ENCODE measurements at regions not wholly inside any gene's neighbourhood (a gene's known extent, or its start where the extent isn't known, plus 50 kb on each side); places are given as distances from the start of the nearest gene placed in this dataset.

- DNase-seq (no peak), ATAC-seq (no peak)
- no peaks in the 10 kb centered on the region for H3K27me3 ChIP-seq (ENCODE audit: control insufficient read depth, insufficient read depth)
- H3K27ac ChIP-seq (ENCODE audit: low read length): no peak overlapping the region
- no peaks in the 10 kb centered on the region for H3K4me1 ChIP-seq (ENCODE audit: control insufficient read depth, insufficient read depth, low read length)
- WGBS: 94% methylated on average over 2 of the region's 2 CpGs
- H3K4me3 ChIP-seq (ENCODE audit: low read length): no peak overlapping the region
- intact Hi-C loops (cut with DNase I): no loop called here
- no peaks in the 10 kb centered on the region for H3K9me3 ChIP-seq (ENCODE audit: control insufficient read depth, low read length)
Measured at GRCh38 chr12:75578546-75578945, 67.1 kb upstream of the KRR1 start.

GRCh38 chr12:75577812-75578211, 66.4 kb upstream of the KRR1 start:
- 94% methylated on average over 5 of the region's 5 CpGs for WGBS
- Histone ChIP-seq H3K4me3 (ENCODE audit: low read length) (no peak overlapping the region), H3K4me1 (ENCODE audit: control insufficient read depth, insufficient read depth, low read length) (no peaks in the 10 kb centered on the region), H3K27me3 (ENCODE audit: control insufficient read depth, insufficient read depth) (no peaks in the 10 kb centered on the region), H3K9me3 (ENCODE audit: control insufficient read depth, low read length) (no peaks in the 10 kb centered on the region), H3K27ac (ENCODE audit: low read length) (no peak overlapping the region)
- intact Hi-C loops (cut with DNase I): no loop called here
- no peak for DNase-seq
- no peak for ATAC-seq

- Histone ChIP-seq H3K4me3 (ENCODE audit: low read length) (no peak overlapping the region), H3K9me3 (ENCODE audit: control insufficient read depth, low read length) (no peaks in the 10 kb centered on the region), H3K27ac (ENCODE audit: low read length) (no peak overlapping the region), H3K27me3 (ENCODE audit: control insufficient read depth, insufficient read depth) (no peaks in the 10 kb centered on the region), H3K4me1 (ENCODE audit: control insufficient read depth, insufficient read depth, low read length) (no peaks in the 10 kb centered on the region)
- no peak for DNase-seq
- no peak for ATAC-seq
- WGBS: 54% methylated on average over 2 of the region's 2 CpGs
- intact Hi-C loops (cut with DNase I): no loop called here
Measured at GRCh38 chr12:75571656-75572205, 60.3 kb upstream of the KRR1 start.

DNA sequence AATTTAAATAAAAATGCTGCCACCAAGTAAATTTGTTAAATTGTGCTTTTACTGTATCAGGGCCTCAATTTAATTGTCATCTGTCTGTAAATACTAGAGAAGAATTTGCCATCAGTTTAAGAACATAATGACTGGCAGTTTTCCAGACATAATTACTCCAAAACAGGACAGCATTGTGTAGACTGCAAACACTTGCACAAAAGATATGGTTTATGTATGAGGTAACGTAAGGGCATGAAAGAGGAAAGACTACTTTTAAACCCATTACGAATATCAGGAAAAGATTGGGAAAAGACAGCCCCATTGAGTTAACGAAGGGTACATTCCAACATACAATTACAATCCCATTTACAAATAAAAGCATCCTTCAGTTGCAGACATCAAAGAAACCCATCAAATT, 59.8 kb upstream of the KRR1 start:
- no peak for ATAC-seq
- H3K27me3 ChIP-seq (ENCODE audit: control insufficient read depth, insufficient read depth): no peaks in the 10 kb centered on the region
- no peaks in the 10 kb centered on the region for H3K4me1 ChIP-seq (ENCODE audit: control insufficient read depth, insufficient read depth, low read length)
- H3K9me3 ChIP-seq (ENCODE audit: control insufficient read depth, low read length): no peaks in the 10 kb centered on the region
- DNase-seq: no peak
- intact Hi-C loops (cut with DNase I): no loop called here
- H3K27ac ChIP-seq (ENCODE audit: low read length): no peak overlapping the region
- 66% methylated on average over 3 of the region's 3 CpGs for WGBS
- no peak overlapping the region for H3K4me3 ChIP-seq (ENCODE audit: low read length)

GRCh38 chr12:75568801-75569200, 57.4 kb upstream of the KRR1 start:
- Histone ChIP-seq H3K4me1 (ENCODE audit: control insufficient read depth, insufficient read depth, low read length) (no peaks in the 10 kb centered on the region), H3K4me3 (ENCODE audit: low read length) (no peak overlapping the region), H3K27ac (ENCODE audit: low read length) (no peak overlapping the region), H3K27me3 (ENCODE audit: control insufficient read depth, insufficient read depth) (no peaks in the 10 kb centered on the region), H3K9me3 (ENCODE audit: control insufficient read depth, low read length) (no peaks in the 10 kb centered on the region)
- ATAC-seq: no peak
- intact Hi-C loops (cut with DNase I): no loop called here
- WGBS: 62% methylated on average over 3 of the region's 3 CpGs
- DNase-seq: no peak

DNA sequence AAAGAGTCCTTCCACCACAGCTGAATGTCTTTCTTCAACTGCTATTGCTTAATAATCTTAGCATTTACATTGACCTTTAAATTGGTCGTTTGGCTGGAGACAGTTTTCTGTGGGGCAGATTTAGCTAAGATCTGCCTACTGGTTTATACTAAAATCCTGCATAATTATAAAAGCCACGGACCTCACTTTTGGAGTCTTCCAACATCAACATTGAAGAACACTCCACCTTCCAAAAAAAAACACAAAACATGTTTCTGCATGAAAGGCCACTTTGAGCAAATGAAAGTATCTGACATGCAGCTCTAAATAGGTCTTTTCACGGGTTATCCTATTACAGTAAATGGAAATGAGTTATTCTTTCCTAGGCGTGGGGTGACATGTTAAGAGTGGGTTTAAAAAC, 57.0 kb upstream of the KRR1 start:
- DNase-seq (no peak), ATAC-seq (no peak)
- WGBS: 48% methylated on average over 4 of the region's 4 CpGs
- Histone ChIP-seq H3K4me3 (ENCODE audit: low read length) (no peak overlapping the region), H3K27me3 (ENCODE audit: control insufficient read depth, insufficient read depth) (no peaks in the 10 kb centered on the region), H3K4me1 (ENCODE audit: control insufficient read depth, insufficient read depth, low read length) (no peaks in the 10 kb centered on the region), H3K9me3 (ENCODE audit: control insufficient read depth, low read length) (no peaks in the 10 kb centered on the region), H3K27ac (ENCODE audit: low read length) (no peak overlapping the region)
- intact Hi-C loops (cut with DNase I): no loop called here

GRCh38 chr12:75565795-75566194, 54.4 kb upstream of the KRR1 start:
- no peak overlapping the region for H3K27ac ChIP-seq (ENCODE audit: low read length)
- no peak overlapping the region for H3K4me3 ChIP-seq (ENCODE audit: low read length)
- DNase-seq (no peak), ATAC-seq (no peak)
- 86% methylated on average over 3 of the region's 3 CpGs for WGBS
- H3K27me3 ChIP-seq (ENCODE audit: control insufficient read depth, insufficient read depth): no peaks in the 10 kb centered on the region
- intact Hi-C loops (cut with DNase I): no loop called here
- no peaks in the 10 kb centered on the region for H3K9me3 ChIP-seq (ENCODE audit: control insufficient read depth, low read length)
- no peaks in the 10 kb centered on the region for H3K4me1 ChIP-seq (ENCODE audit: control insufficient read depth, insufficient read depth, low read length)

- H3K4me1 ChIP-seq (ENCODE audit: control insufficient read depth, insufficient read depth, low read length): no peaks in the 10 kb centered on the region
- no peak overlapping the region for H3K4me3 ChIP-seq (ENCODE audit: low read length)
- DNase-seq (no peak), ATAC-seq (no peak)
- H3K27me3 ChIP-seq (ENCODE audit: control insufficient read depth, insufficient read depth): no peaks in the 10 kb centered on the region
- no peak overlapping the region for H3K27ac ChIP-seq (ENCODE audit: low read length)
- intact Hi-C loops (cut with DNase I): no loop called here
- no peaks in the 10 kb centered on the region for H3K9me3 ChIP-seq (ENCODE audit: control insufficient read depth, low read length)
- WGBS: 46% methylated on average over 4 of the region's 4 CpGs
Measured at GRCh38 chr12:75564852-75565251, 53.4 kb upstream of the KRR1 start.

GRCh38 chr12:75564398-75564797, 53.0 kb upstream of the KRR1 start:
- Histone ChIP-seq H3K4me3 (ENCODE audit: low read length) (no peak overlapping the region), H3K9me3 (ENCODE audit: control insufficient read depth, low read length) (no peaks in the 10 kb centered on the region), H3K27me3 (ENCODE audit: control insufficient read depth, insufficient read depth) (no peaks in the 10 kb centered on the region), H3K27ac (ENCODE audit: low read length) (no peak overlapping the region), H3K4me1 (ENCODE audit: control insufficient read depth, insufficient read depth, low read length) (no peaks in the 10 kb centered on the region)
- DNase-seq: no peak
- intact Hi-C loops (cut with DNase I): no loop called here
- no peak for ATAC-seq
- 69% methylated on average over 2 of the region's 2 CpGs for WGBS

DNA sequence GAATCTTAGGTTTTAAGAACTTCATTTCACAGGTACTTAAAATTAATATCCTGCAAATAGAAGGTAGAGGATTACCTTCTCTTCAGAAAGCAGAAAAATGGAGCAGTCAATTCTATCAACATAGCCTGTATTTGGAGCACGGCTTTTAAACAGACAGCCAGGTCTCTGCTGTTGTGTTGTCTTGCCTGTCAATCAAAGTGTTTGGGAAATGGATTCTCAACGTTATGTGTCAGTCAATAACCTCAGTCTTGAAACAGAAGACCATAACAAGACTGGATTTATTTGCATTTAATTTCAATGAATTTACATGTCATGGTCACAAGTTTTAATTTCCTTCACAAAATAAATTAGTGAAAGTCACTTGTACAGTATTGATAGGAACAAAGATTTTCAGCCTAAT, 51.9 kb upstream of the KRR1 start:
- ATAC-seq (no peak), DNase-seq (no peak)
- Histone ChIP-seq H3K4me1 (ENCODE audit: control insufficient read depth, insufficient read depth, low read length) (no peaks in the 10 kb centered on the region), H3K9me3 (ENCODE audit: control insufficient read depth, low read length) (no peaks in the 10 kb centered on the region), H3K27ac (ENCODE audit: low read length) (no peak overlapping the region), H3K4me3 (ENCODE audit: low read length) (no peak overlapping the region), H3K27me3 (ENCODE audit: control insufficient read depth, insufficient read depth) (no peaks in the 10 kb centered on the region)
- intact Hi-C loops (cut with DNase I): no loop called here
- whole genome bisulfite sequencing: 95% methylated on average over 2 of the region's 2 CpGs

GRCh38 chr12:75561921-75562320, 50.5 kb upstream of the KRR1 start:
- 77% methylated on average over 7 of the region's 7 CpGs for WGBS
- Histone ChIP-seq H3K27ac (ENCODE audit: low read length) (no peak overlapping the region), H3K27me3 (ENCODE audit: control insufficient read depth, insufficient read depth) (no peaks in the 10 kb centered on the region), H3K4me1 (ENCODE audit: control insufficient read depth, insufficient read depth, low read length) (no peaks in the 10 kb centered on the region), H3K9me3 (ENCODE audit: control insufficient read depth, low read length) (no peaks in the 10 kb centered on the region), H3K4me3 (ENCODE audit: low read length) (no peak overlapping the region)
- intact Hi-C loops (cut with DNase I): no loop called here
- DNase-seq (no peak), ATAC-seq (no peak)

Measured in right cardiac atrium (tissue), 5 donors.